ENCODE measurements at regions not wholly inside any gene's neighbourhood (a gene's known extent, or its start where the extent isn't known, plus 50 kb on each side); places are given as distances from the start of the nearest gene placed in this dataset.

GRCh38 chr5:116629168-116629567 lies 54.5 kb upstream of the SEMA6A start (continued):
- no peak for TF ChIP-seq REST (IDR thresholded peaks at IDR 0.05)
- no peak for TF ChIP-seq BCL3 (IDR thresholded peaks at IDR 0.05)
- no peak for TF ChIP-seq HDAC2 (IDR thresholded peaks at IDR 0.05)

- no peak for TF ChIP-seq HES2 (IDR thresholded peaks at IDR 0.05)
- no peak for TF ChIP-seq TP53 (CRISPR knock-in tag; IDR thresholded peaks at IDR 0.05)
- no peak for TF ChIP-seq HOXB13 (CRISPR knock-in tag; IDR thresholded peaks at IDR 0.05; ENCODE audit: low read depth)
- no peak for TF ChIP-seq RAD21 (conservative IDR thresholded peaks at IDR 0.05 in 1 of 2, IDR thresholded peaks at IDR 0.05 in 1 of 2)
- no peak for TF ChIP-seq PHF8 (IDR thresholded peaks at IDR 0.05; ENCODE audit: borderline replicate concordance, low read depth)
- TF ChIP-seq NFE2L2 (conservative IDR thresholded peaks at IDR 0.05; ENCODE audit: low read length): no peak
- TF ChIP-seq BHLHE40 (IDR thresholded peaks at IDR 0.05; ENCODE audit: low read depth, low read length): no peak
- TF ChIP-seq HMGXB4 (CRISPR knock-in tag; IDR thresholded peaks at IDR 0.05; ENCODE audit: borderline replicate concordance): no peak
- no peak for TF ChIP-seq CTCF (IDR thresholded peaks at IDR 0.05)
- no peak for TF ChIP-seq JUN (IDR thresholded peaks at IDR 0.05)
- no peak for TF ChIP-seq ATOH8 (CRISPR knock-in tag; IDR thresholded peaks at IDR 0.05; ENCODE audit: low read depth)
- FAIRE-seq: no peak
- CTCF ChIA-PET: interaction anchor here (0.7 to 0.9 kb wide), 2 partner anchors 50 to 92 kb away, joined by 3 to 4 read pairs; no protein-coding TSS in a partner anchor
Measured at GRCh38 chr5:116626945-116627679, 52.5 kb upstream of the SEMA6A start.

More at GRCh38 chr5:116626945-116627679, 52.5 kb upstream of the SEMA6A start:
- Histone ChIP-seq H3K4me2 (no peak overlapping the region), H3K4me3 (no peak overlapping the region), H3K9me3 (no peaks in the 10 kb centered on the region), H3K27ac (no peak overlapping the region), H3K4me1 (no peaks in the 10 kb centered on the region)
- DNase-seq (ENCODE audit: low read depth in 1 of 2, low spot score in 1 of 2): no peak
- no peak for ATAC-seq
- 31% methylated on average over 3 of the region's 3 CpGs for WGBS (ENCODE audit: missing lambda C conversion rate)
- POLR2A ChIA-PET: no interaction called here
